ENCODE measurements at regions not wholly inside any gene's neighbourhood (a gene's known extent, or its start where the extent isn't known, plus 50 kb on each side); places are given as distances from the start of the nearest gene placed in this dataset.
"Not testable (repeated sequence)": the region's sequence is repeated elsewhere in the genome, so short reads cannot be mapped to it uniquely, and the experiment has no call there.

- H3K36me3 ChIP-seq (ENCODE audit: control insufficient read depth, insufficient read depth, low read length), result no peaks in the 10 kb centered on the region
- H3K9me3 ChIP-seq (ENCODE audit: control insufficient read depth, low read length), result no peaks in the 10 kb centered on the region
- TF ChIP-seq CTCF (IDR thresholded peaks at IDR 0.05), result no peak
- no peak overlapping the region for H2AFZ ChIP-seq
- no peak overlapping the region for H3K4me3 ChIP-seq (ENCODE audit: low read depth, low read length)
- H3K4me1 ChIP-seq, result no peaks in the 10 kb centered on the region
- no peaks in the 10 kb centered on the region for H3K27me3 ChIP-seq (ENCODE audit: control insufficient read depth, insufficient read depth, low read length)
- no peak overlapping the region for H3K27ac ChIP-seq
- H3K9ac ChIP-seq, result no peak overlapping the region
- H3K79me2 ChIP-seq, result no peaks in the 10 kb centered on the region
- H3K4me2 ChIP-seq (ENCODE audit: low read length), result no peak overlapping the region
Measured at GRCh38 chr14:99036611-99037293, 235.2 kb downstream of the BCL11B start.

- not testable (repeated sequence) for H3K9ac ChIP-seq; H3K27me3 ChIP-seq (ENCODE audit: control insufficient read depth, insufficient read depth, low read length); H3K4me1 ChIP-seq; H3K27ac ChIP-seq; H3K36me3 ChIP-seq (ENCODE audit: control insufficient read depth, insufficient read depth, low read length); H2AFZ ChIP-seq; H3K9me3 ChIP-seq (ENCODE audit: control insufficient read depth, low read length); H3K4me3 ChIP-seq (ENCODE audit: low read depth, low read length); H3K4me2 ChIP-seq (ENCODE audit: low read length); H3K79me2 ChIP-seq
Measured at GRCh38 chr14:99037326-99037725, 234.7 kb downstream of the BCL11B start.

GRCh38 chr14:99037777-99038430, 234.1 kb downstream of the BCL11B start:
- no peak for TF ChIP-seq CTCF (IDR thresholded peaks at IDR 0.05)
- Histone ChIP-seq H3K4me2 (ENCODE audit: low read length) (no peak overlapping the region), H3K27me3 (ENCODE audit: control insufficient read depth, insufficient read depth, low read length) (no peaks in the 10 kb centered on the region), H3K4me3 (ENCODE audit: low read depth, low read length) (no peak overlapping the region), H3K9ac (no peak overlapping the region), H3K36me3 (ENCODE audit: control insufficient read depth, insufficient read depth, low read length) (no peaks in the 10 kb centered on the region), H3K79me2 (no peaks in the 10 kb centered on the region), H3K9me3 (ENCODE audit: control insufficient read depth, low read length) (no peaks in the 10 kb centered on the region), H3K27ac (no peak overlapping the region), H3K4me1 (no peaks in the 10 kb centered on the region), H2AFZ (no peak overlapping the region)

- H3K9me3 ChIP-seq (ENCODE audit: control insufficient read depth, low read length), result no peaks in the 10 kb centered on the region
- no peak for TF ChIP-seq CTCF (IDR thresholded peaks at IDR 0.05)
- H3K9ac ChIP-seq, result no peak overlapping the region
- no peak overlapping the region for H2AFZ ChIP-seq
- no peaks in the 10 kb centered on the region for H3K36me3 ChIP-seq (ENCODE audit: control insufficient read depth, insufficient read depth, low read length)
- H3K27ac ChIP-seq, result no peak overlapping the region
- no peak overlapping the region for H3K4me2 ChIP-seq (ENCODE audit: low read length)
- H3K79me2 ChIP-seq, result no peaks in the 10 kb centered on the region
- H3K4me3 ChIP-seq (ENCODE audit: low read depth, low read length), result no peak overlapping the region
- no peaks in the 10 kb centered on the region for H3K27me3 ChIP-seq (ENCODE audit: control insufficient read depth, insufficient read depth, low read length)
- no peaks in the 10 kb centered on the region for H3K4me1 ChIP-seq
Measured at GRCh38 chr14:99038431-99038820, 233.6 kb downstream of the BCL11B start.

- H3K27me3 ChIP-seq (ENCODE audit: control insufficient read depth, insufficient read depth, low read length), result no peaks in the 10 kb centered on the region
- no peaks in the 10 kb centered on the region for H3K9me3 ChIP-seq (ENCODE audit: control insufficient read depth, low read length)
- H3K4me2 ChIP-seq (ENCODE audit: low read length), result no peak overlapping the region
- no peak overlapping the region for H3K9ac ChIP-seq
- H3K4me1 ChIP-seq, result no peaks in the 10 kb centered on the region
- H3K4me3 ChIP-seq (ENCODE audit: low read depth, low read length), result no peak overlapping the region
- H2AFZ ChIP-seq, result no peak overlapping the region
- no peaks in the 10 kb centered on the region for H3K36me3 ChIP-seq (ENCODE audit: control insufficient read depth, insufficient read depth, low read length)
- no peak for TF ChIP-seq CTCF (IDR thresholded peaks at IDR 0.05)
- no peaks in the 10 kb centered on the region for H3K79me2 ChIP-seq
- H3K27ac ChIP-seq, result no peak overlapping the region
Measured at GRCh38 chr14:99039331-99040041, 232.5 kb downstream of the BCL11B start.
